ENCODE measurements at regions not wholly inside any gene's neighbourhood (a gene's known extent, or its start where the extent isn't known, plus 50 kb on each side); places are given as distances from the start of the nearest gene placed in this dataset.

DNA sequence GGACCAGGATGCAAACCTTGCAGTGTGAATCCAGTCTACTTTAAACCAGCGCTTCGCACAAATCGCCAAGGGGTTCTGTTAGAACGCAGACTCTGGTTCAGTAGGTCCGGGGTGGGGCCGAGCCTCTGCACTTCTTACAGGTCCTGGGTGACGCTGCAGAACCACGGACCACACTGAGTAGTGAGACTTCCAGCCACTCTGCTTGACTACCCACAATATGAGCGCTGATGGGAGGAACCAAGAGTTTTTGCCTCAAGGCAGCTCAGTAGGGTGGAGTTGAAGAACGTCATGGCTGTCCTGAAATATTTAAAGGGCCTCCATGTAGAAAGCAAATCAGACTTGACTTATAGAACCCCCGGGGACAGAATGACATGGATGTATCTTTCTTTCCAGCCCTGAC is 138.0 kb upstream of the CRY1 start:
- TF ChIP-seq, protein P1, sequence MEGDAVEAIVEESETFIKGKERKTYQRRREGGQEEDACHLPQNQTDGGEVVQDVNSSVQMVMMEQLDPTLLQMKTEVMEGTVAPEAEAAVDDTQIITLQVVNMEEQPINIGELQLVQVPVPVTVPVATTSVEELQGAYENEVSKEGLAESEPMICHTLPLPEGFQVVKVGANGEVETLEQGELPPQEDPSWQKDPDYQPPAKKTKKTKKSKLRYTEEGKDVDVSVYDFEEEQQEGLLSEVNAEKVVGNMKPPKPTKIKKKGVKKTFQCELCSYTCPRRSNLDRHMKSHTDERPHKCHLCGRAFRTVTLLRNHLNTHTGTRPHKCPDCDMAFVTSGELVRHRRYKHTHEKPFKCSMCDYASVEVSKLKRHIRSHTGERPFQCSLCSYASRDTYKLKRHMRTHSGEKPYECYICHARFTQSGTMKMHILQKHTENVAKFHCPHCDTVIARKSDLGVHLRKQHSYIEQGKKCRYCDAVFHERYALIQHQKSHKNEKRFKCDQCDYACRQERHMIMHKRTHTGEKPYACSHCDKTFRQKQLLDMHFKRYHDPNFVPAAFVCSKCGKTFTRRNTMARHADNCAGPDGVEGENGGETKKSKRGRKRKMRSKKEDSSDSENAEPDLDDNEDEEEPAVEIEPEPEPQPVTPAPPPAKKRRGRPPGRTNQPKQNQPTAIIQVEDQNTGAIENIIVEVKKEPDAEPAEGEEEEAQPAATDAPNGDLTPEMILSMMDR (IDR thresholded peaks at IDR 0.05): no peak
- TF ChIP-seq POLR2A (IDR thresholded peaks at IDR 0.05): no peak

All from body of pancreas (tissue), 4 donors.